ENCODE measurements at regions not wholly inside any gene's neighbourhood (a gene's known extent, or its start where the extent isn't known, plus 50 kb on each side); places are given as distances from the start of the nearest gene placed in this dataset.

- no peak for DNase-seq
Observed at GRCh38 chr10:43945908-43946307, 297.2 kb upstream of the ZNF32 start.

- DNase-seq = no peak
Observed at GRCh38 chr10:43945094-43945730, 296.5 kb upstream of the ZNF32 start.

GRCh38 chr10:43944381-43945093 is 295.9 kb upstream of the ZNF32 start:
- no peak for DNase-seq

- no peak for DNase-seq
Observed at GRCh38 chr10:43943818-43944360, 295.2 kb upstream of the ZNF32 start.

GRCh38 chr10:43943119-43943817 is 294.6 kb upstream of the ZNF32 start:
- no peak for DNase-seq

GRCh38 chr10:43942096-43942850 is 293.6 kb upstream of the ZNF32 start:
- DNase-seq = no peak

GRCh38 chr10:43940898-43941837 is 292.5 kb upstream of the ZNF32 start:
- DNase-seq = no peak

GRCh38 chr10:43939939-43940820 is 291.5 kb upstream of the ZNF32 start:
- no peak for DNase-seq

GRCh38 chr10:43939389-43939938 is 290.8 kb upstream of the ZNF32 start:
- no peak for DNase-seq

GRCh38 chr10:43938810-43939209 is 290.1 kb upstream of the ZNF32 start:
- DNase-seq = no peak

- no peak for DNase-seq
Observed at GRCh38 chr10:43931308-43931930, 282.7 kb upstream of the ZNF32 start.

GRCh38 chr10:43930777-43931176 is 282.1 kb upstream of the ZNF32 start:
- DNase-seq = no peak

- DNase-seq = no peak
Observed at GRCh38 chr10:43930243-43930642, 281.6 kb upstream of the ZNF32 start.

- no peak for DNase-seq
Observed at GRCh38 chr10:43929122-43929521, 280.4 kb upstream of the ZNF32 start.

GRCh38 chr10:43928425-43928968 is 279.8 kb upstream of the ZNF32 start:
- no peak for DNase-seq

- DNase-seq = no peak
Observed at GRCh38 chr10:43926875-43927406, 278.3 kb upstream of the ZNF32 start.

GRCh38 chr10:43926371-43926770 is 277.7 kb upstream of the ZNF32 start:
- no peak for DNase-seq

- no peak for DNase-seq
Observed at GRCh38 chr10:43925793-43926192, 277.1 kb upstream of the ZNF32 start.

GRCh38 chr10:43923328-43923727 is 274.6 kb upstream of the ZNF32 start:
- DNase-seq = no peak
